ENCODE measurements at regions not wholly inside any gene's neighbourhood (a gene's known extent, or its start where the extent isn't known, plus 50 kb on each side); places are given as distances from the start of the nearest gene placed in this dataset.
A peak's percentile ranks its signal among the peaks of the same experiment; 100 is the strongest.

DNA sequence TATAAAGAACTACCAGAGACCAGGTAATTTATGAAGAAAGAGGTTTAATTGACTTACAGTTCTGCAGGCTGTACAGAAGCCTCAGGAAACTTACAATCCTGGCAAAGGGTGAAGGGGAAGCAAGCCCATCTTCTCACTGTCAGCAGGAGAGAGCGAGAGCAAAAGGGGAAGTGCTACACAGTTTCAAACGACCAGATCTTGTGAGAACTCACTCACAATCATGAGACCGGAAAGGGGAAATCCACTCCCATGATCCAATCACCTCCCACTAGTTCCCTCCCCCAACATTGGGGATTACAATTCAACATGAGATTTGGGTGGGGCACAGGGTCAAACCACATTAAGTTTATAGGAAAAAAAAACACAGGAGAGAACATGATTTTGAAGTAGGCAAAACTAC, 222.1 kb upstream of the SHH start:
- H3K27ac Mint-ChIP-seq: peak overlapping the region; percentile 64

DNA sequence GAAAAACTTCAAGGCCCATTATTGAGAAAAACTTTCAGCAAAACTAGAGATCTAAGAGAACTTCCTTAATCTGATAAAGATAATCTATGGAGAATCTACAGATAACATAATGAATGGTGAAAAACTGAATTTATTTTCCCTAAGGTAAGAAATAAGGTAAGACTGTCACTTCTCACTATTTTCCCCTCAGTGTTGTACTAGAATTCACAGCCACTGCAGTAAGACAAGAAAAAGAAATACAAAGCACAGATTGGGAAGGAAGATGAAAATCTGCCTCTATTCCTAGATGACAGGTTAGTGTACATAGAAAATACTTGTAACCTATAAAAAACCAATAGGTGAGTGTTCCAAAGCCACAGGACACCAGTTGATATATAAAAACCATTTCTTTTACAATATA, 220.7 kb upstream of the SHH start:
- H4K20me1 ChIP-seq (ENCODE audit: control insufficient read depth, insufficient read depth, low read length, poor library complexity, severe bottlenecking): no peaks in the 10 kb centered on the region
- H3K9me3 ChIP-seq (ENCODE audit: control extremely low read depth in 1 of 3, control insufficient read depth in 2 of 3, insufficient read depth in 1 of 3, low read length in 2 of 3): peaks cover 0 to 4% (median 3%) of the 10 kb centered on the region in 3 donors
- H3K4me1 ChIP-seq (ENCODE audit: control insufficient read depth in 2 of 2, insufficient read depth in 2 of 2, low read length in 2 of 2): peaks cover 3 to 4% of the 10 kb centered on the region in 2 donors
- H3K4me2 ChIP-seq (replicated peaks; ENCODE audit: low read depth, low read length, poor library complexity, severe bottlenecking): no peak overlapping the region
- peaks cover 6% of the 10 kb centered on the region for H3K4me1 Mint-ChIP-seq
- no peaks in the 10 kb centered on the region for H3K27me3 ChIP-seq (replicated peaks in 1 of 4; ENCODE audit: control extremely low read depth in 1 of 4, control insufficient read depth in 3 of 4, insufficient read depth in 4 of 4, low read length in 3 of 4)
- POLR2A ChIA-PET: no interaction called here
- H3K9me3 Mint-ChIP-seq (ENCODE audit: insufficient read depth): peaks cover 2% of the 10 kb centered on the region
- intact Hi-C loops (cut with micrococcal nuclease): no loop called here
- ATAC-seq (ENCODE audit: low read depth): no peak
- DNase-seq: no peak
- H3K4me3 Mint-ChIP-seq: no peak overlapping the region
- no peak overlapping the region for H3K4me3 ChIP-seq (ENCODE audit: control extremely low read depth in 1 of 5, extremely low read depth in 1 of 5, insufficient read depth in 1 of 5, low read depth in 2 of 5, low read length in 4 of 5)
- no peak overlapping the region for H3K9ac ChIP-seq (ENCODE audit: low read length)
- no peaks in the 10 kb centered on the region for H3K36me3 ChIP-seq (replicated peaks in 1 of 2; ENCODE audit: control extremely low read depth in 1 of 2, control insufficient read depth in 1 of 2, extremely low read depth in 1 of 2, insufficient read depth in 2 of 2, low read length in 1 of 2)
- no peaks in the 10 kb centered on the region for H3K79me2 ChIP-seq (ENCODE audit: control insufficient read depth, insufficient read depth, low read length)
- H3K27me3 Mint-ChIP-seq: no peaks in the 10 kb centered on the region
- H3K27ac ChIP-seq (ENCODE audit: low read length in 2 of 2): no peak overlapping the region
- TF ChIP-seq, protein P1, sequence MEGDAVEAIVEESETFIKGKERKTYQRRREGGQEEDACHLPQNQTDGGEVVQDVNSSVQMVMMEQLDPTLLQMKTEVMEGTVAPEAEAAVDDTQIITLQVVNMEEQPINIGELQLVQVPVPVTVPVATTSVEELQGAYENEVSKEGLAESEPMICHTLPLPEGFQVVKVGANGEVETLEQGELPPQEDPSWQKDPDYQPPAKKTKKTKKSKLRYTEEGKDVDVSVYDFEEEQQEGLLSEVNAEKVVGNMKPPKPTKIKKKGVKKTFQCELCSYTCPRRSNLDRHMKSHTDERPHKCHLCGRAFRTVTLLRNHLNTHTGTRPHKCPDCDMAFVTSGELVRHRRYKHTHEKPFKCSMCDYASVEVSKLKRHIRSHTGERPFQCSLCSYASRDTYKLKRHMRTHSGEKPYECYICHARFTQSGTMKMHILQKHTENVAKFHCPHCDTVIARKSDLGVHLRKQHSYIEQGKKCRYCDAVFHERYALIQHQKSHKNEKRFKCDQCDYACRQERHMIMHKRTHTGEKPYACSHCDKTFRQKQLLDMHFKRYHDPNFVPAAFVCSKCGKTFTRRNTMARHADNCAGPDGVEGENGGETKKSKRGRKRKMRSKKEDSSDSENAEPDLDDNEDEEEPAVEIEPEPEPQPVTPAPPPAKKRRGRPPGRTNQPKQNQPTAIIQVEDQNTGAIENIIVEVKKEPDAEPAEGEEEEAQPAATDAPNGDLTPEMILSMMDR (IDR thresholded peaks at IDR 0.05): no peak
- no peak for TF ChIP-seq EZH2 (IDR thresholded peaks at IDR 0.05; ENCODE audit: borderline replicate concordance, insufficient read depth, low read depth, low read length, poor library complexity, severe bottlenecking)
- H3K27ac Mint-ChIP-seq: no peak overlapping the region
- no peak overlapping the region for H2AFZ ChIP-seq (ENCODE audit: insufficient read depth, low read depth, low read length, poor library complexity, severe bottlenecking)
- CTCF ChIA-PET: no interaction called here

More for the DNA sequence above, 222.1 kb upstream of the SHH start:
- peak; percentile 24 for ATAC-seq (ENCODE audit: low read depth)
- DNase-seq: peak; percentile 39
- Histone ChIP-seq H3K27me3 (replicated peaks in 1 of 4; ENCODE audit: control extremely low read depth in 1 of 4, control insufficient read depth in 3 of 4, insufficient read depth in 4 of 4, low read length in 3 of 4) (no peaks in the 10 kb centered on the region), H4K20me1 (ENCODE audit: control insufficient read depth, insufficient read depth, low read length, poor library complexity, severe bottlenecking) (no peaks in the 10 kb centered on the region), H3K4me1 (ENCODE audit: control insufficient read depth in 2 of 2, insufficient read depth in 2 of 2, low read length in 2 of 2) (peaks cover 3 to 4% of the 10 kb centered on the region in 2 donors), H2AFZ (ENCODE audit: insufficient read depth, low read depth, low read length, poor library complexity, severe bottlenecking) (peak overlapping the region; percentile 43), H3K79me2 (ENCODE audit: control insufficient read depth, insufficient read depth, low read length) (no peaks in the 10 kb centered on the region), H3K9me3 (ENCODE audit: control extremely low read depth in 1 of 3, control insufficient read depth in 2 of 3, insufficient read depth in 1 of 3, low read length in 2 of 3) (peaks cover 0 to 4% (median 3%) of the 10 kb centered on the region in 3 donors), H3K36me3 (replicated peaks in 1 of 2; ENCODE audit: control extremely low read depth in 1 of 2, control insufficient read depth in 1 of 2, extremely low read depth in 1 of 2, insufficient read depth in 2 of 2, low read length in 1 of 2) (no peaks in the 10 kb centered on the region), H3K4me3 (ENCODE audit: control extremely low read depth in 1 of 5, extremely low read depth in 1 of 5, insufficient read depth in 1 of 5, low read depth in 2 of 5, low read length in 4 of 5) (peak overlapping the region in 2 of 5 experiments; percentile 26 to 29), H3K9ac (ENCODE audit: low read length) (peak overlapping the region; percentile 15), H3K4me2 (replicated peaks; ENCODE audit: low read depth, low read length, poor library complexity, severe bottlenecking) (no peak overlapping the region), H3K27ac (ENCODE audit: low read length in 2 of 2) (no peak overlapping the region)
- H3K9me3 Mint-ChIP-seq (ENCODE audit: insufficient read depth): peaks cover 2% of the 10 kb centered on the region
- POLR2A ChIA-PET: no interaction called here
- no peak for TF ChIP-seq EZH2 (IDR thresholded peaks at IDR 0.05; ENCODE audit: borderline replicate concordance, insufficient read depth, low read depth, low read length, poor library complexity, severe bottlenecking)
- TF ChIP-seq, protein P1 (IDR thresholded peaks at IDR 0.05): no peak
- H3K27me3 Mint-ChIP-seq: no peaks in the 10 kb centered on the region
- intact Hi-C loops (cut with micrococcal nuclease): no loop called here
- peak overlapping the region; percentile 78 for H3K4me3 Mint-ChIP-seq
- CTCF ChIA-PET: no interaction called here
- H3K4me1 Mint-ChIP-seq: peaks cover 6% of the 10 kb centered on the region
- 0% methylated on average over 3 of the region's 3 CpGs for WGBS (ENCODE audit: insufficient coverage)

Measured in B cell (primary cell).